H1 (cell line): ENCODE measurements at regions not wholly inside any gene's neighbourhood (a gene's known extent, or its start where the extent isn't known, plus 50 kb on each side); places are given as distances from the start of the nearest gene placed in this dataset.

Source experiments
- CHD7 ChIP-seq: fragments of 300-600 bp; sonication (generic); IDR thresholded peaks from 2 replicates; pipeline ENCODE4 v1.7.1; 2012; ENCODE audit warnings: low read length, moderate library complexity, mild to moderate bottlenecking, inconsistent platforms; ENCODE audit not compliant: insufficient replicate concordance
- CTBP2 ChIP-seq: IDR thresholded peaks from 2 replicates; pipeline ENCODE4 v1.7.0; 2011; ENCODE audit warnings: borderline replicate concordance, mild to moderate bottlenecking, moderate library complexity, mixed read lengths, low read length; ENCODE audit not compliant: insufficient read depth, insufficient read length
- CTCF ChIP-seq, 3 experiments: IDR thresholded peaks; 1 replicate in 2 of 3; 2 replicates in 1 of 3; pipeline versions ENCODE4 v1.5.1 to v1.6.1; 2011; ENCODE audit warnings: low read length in 3 of 3, mild to moderate bottlenecking in 3 of 3, inconsistent platforms in 2 of 3, low read depth in 1 of 3, moderate library complexity in 1 of 3; ENCODE audit not compliant: insufficient read depth in 1 of 3; ENCODE audit errors: control extremely low read depth in 1 of 3
- EZH2 ChIP-seq: fragments of 200-600 bp; sonication (generic); IDR thresholded peaks from 2 replicates; pipeline ENCODE4 v1.7.1; 2012; ENCODE audit warnings: low read depth, mild to moderate bottlenecking, moderate library complexity, low read length, inconsistent platforms; ENCODE audit not compliant: severe bottlenecking
- GABPA ChIP-seq: IDR thresholded peaks from 2 replicates; pipeline ENCODE4 v1.6.1; 2011; ENCODE audit warnings: mild to moderate bottlenecking, low read length, moderate library complexity, borderline replicate concordance; ENCODE audit not compliant: insufficient read depth
- GTF2F1 ChIP-seq: IDR thresholded peaks from 2 replicates; pipeline ENCODE4 v1.6.1; 2012; ENCODE audit warnings: low read depth, low read length, improper control_type of control experiment, borderline replicate concordance
- MAX ChIP-seq: IDR thresholded peaks from 2 replicates; pipeline ENCODE4 v1.6.1; 2012; ENCODE audit warnings: inconsistent platforms
- PHF8 ChIP-seq: fragments of 200-600 bp; sonication (generic); conservative IDR thresholded peaks from 2 replicates; pipeline ENCODE4 v1.7.1; 2012; ENCODE audit warnings: low read depth, mild to moderate bottlenecking, inconsistent platforms, low read length, moderate library complexity
- USF2 ChIP-seq: IDR thresholded peaks from 2 replicates; pipeline ENCODE4 v1.6.1; 2011; ENCODE audit warnings: low read length, improper control_type of control experiment

GRCh38 chr2:196322973-196323810, 151.8 kb upstream of the STK17B start:
- no peak for TF ChIP-seq CTCF (IDR thresholded peaks at IDR 0.05; ENCODE audit: control extremely low read depth in 1 of 3, insufficient read depth in 1 of 3, low read depth in 1 of 3, low read length in 3 of 3)
- no peak for TF ChIP-seq PHF8
- TF ChIP-seq MAX: no peak
- no peak for TF ChIP-seq CTBP2
- TF ChIP-seq USF2: no peak
- TF ChIP-seq EZH2: no peak
- TF ChIP-seq CHD7: no peak
- no peak for TF ChIP-seq GABPA
- TF ChIP-seq GTF2F1: no peak
